NCI-H146 treated with DMSO at 0.1 percent for 48 hours (cell line): ENCODE measurements at regions not wholly inside any gene's neighbourhood (a gene's known extent, or its start where the extent isn't known, plus 50 kb on each side); places are given as distances from the start of the nearest gene placed in this dataset.

Source experiments
- DNase-seq: peaks from one replicate; lab custom pipeline; 2025; ENCODE audit not compliant: unreplicated experiment; lab: John Stamatoyannopoulos, UW

GRCh38 chr13:44627441-44627840, 51.3 kb upstream of the TSC22D1 start:
- no peak for DNase-seq

- no peak for DNase-seq
Observed at GRCh38 chr13:44626176-44626575, 50.0 kb upstream of the TSC22D1 start.
